Neural progenitor cell (in vitro differentiated cells): ENCODE measurements at regions not wholly inside any gene's neighbourhood (a gene's known extent, or its start where the extent isn't known, plus 50 kb on each side); places are given as distances from the start of the nearest gene placed in this dataset.

ENCODE experiments used
- DNase-seq: peaks from one replicate; pipeline ENCODE4 v3.0.0-alpha.2; 2016; ENCODE audit warnings: low spot score
- H2AFZ ChIP-seq: fragments of 200-600 bp; sonication (generic); replicated peaks from 2 replicates; pipeline ENCODE4 v1.6.1; 2016; ENCODE audit warnings: antibody characterized with exemption
- H3F3A ChIP-seq: fragments of 200-600 bp; sonication (generic); 2 replicates; pipeline ENCODE4 v1.6.1; 2016; ENCODE audit warnings: antibody characterized with exemption, low read depth
- H3K27ac ChIP-seq: fragments of 200-600 bp; sonication (generic); 2 replicates; pipeline ENCODE4 v1.5.1; 2016; ENCODE audit warnings: mild to moderate bottlenecking
- H3K27me3 ChIP-seq: fragments of 200-600 bp; sonication (generic); 2 replicates; pipeline ENCODE4 v1.6.1; 2016; ENCODE audit warnings: mild to moderate bottlenecking, moderate library complexity
- H3K36me3 ChIP-seq: fragments of 200-600 bp; sonication (generic); 2 replicates; pipeline ENCODE4 v1.5.1; 2016
- H3K4me1 ChIP-seq: fragments of 200-600 bp; sonication (generic); 2 replicates; pipeline ENCODE4 v1.6.1; 2016; ENCODE audit warnings: mixed run types
- H3K4me2 ChIP-seq: fragments of 200-600 bp; sonication (generic); 2 replicates; pipeline ENCODE4 v1.6.1; 2016
- H3K4me3 ChIP-seq: fragments of 200-600 bp; sonication (generic); 2 replicates; pipeline ENCODE4 v1.5.1; 2016
- H3K79me2 ChIP-seq: fragments of 200-600 bp; sonication (generic); 2 replicates; pipeline ENCODE4 v1.6.1; 2016; ENCODE audit warnings: low read depth
- H3K9ac ChIP-seq: fragments of 200-600 bp; sonication (generic); 2 replicates; pipeline ENCODE4 v1.6.1; 2016
- H3K9me3 ChIP-seq: fragments of 200-600 bp; sonication (generic); 2 replicates; pipeline ENCODE4 v1.5.1; 2016; ENCODE audit warnings: low read depth
- H4K20me1 ChIP-seq: fragments of 200-600 bp; sonication (generic); 2 replicates; pipeline ENCODE4 v1.6.1; 2016; ENCODE audit warnings: low read depth
- H3K27ac Mint-ChIP-seq: 3 replicates; pipeline ENCODE4 v1.8.0; 2021; ENCODE audit warnings: mixed read lengths
- H3K27me3 Mint-ChIP-seq: 2 replicates; pipeline ENCODE4 v1.8.0; 2022; ENCODE audit warnings: low read depth, mild to moderate bottlenecking, inconsistent platforms, moderate library complexity, mixed read lengths; ENCODE audit not compliant: insufficient read depth
- H3K36me3 Mint-ChIP-seq: 3 replicates; pipeline ENCODE4 v1.8.0; 2021; ENCODE audit warnings: mixed read lengths
- H3K4me1 Mint-ChIP-seq: 3 replicates; pipeline ENCODE4 v1.8.0; 2021; ENCODE audit warnings: mixed read lengths
- H3K4me3 Mint-ChIP-seq: 3 replicates; pipeline ENCODE4 v1.8.0; 2021; ENCODE audit warnings: mild to moderate bottlenecking, moderate library complexity, mixed read lengths
- H3K9me3 Mint-ChIP-seq: 3 replicates; pipeline ENCODE4 v1.8.0; 2020; ENCODE audit warnings: mixed read lengths
- EZH2 ChIP-seq: fragments of 200-600 bp; sonication (generic); IDR thresholded peaks from 2 replicates; pipeline ENCODE4 v1.6.1; 2017; ENCODE audit warnings: antibody characterized with exemption, mild to moderate bottlenecking, moderate library complexity
- EZH2phosphoT487 ChIP-seq: fragments of 200-600 bp; sonication (generic); IDR thresholded peaks from 2 replicates; pipeline ENCODE4 v1.6.1; 2017; ENCODE audit warnings: antibody characterized with exemption
- TF ChIP-seq, protein P1 (sequence below): fragments of 200-600 bp; sonication (generic); IDR thresholded peaks from 2 replicates; pipeline ENCODE4 v1.5.1; 2017; ENCODE audit warnings: antibody characterized with exemption, mild to moderate bottlenecking

DNA sequence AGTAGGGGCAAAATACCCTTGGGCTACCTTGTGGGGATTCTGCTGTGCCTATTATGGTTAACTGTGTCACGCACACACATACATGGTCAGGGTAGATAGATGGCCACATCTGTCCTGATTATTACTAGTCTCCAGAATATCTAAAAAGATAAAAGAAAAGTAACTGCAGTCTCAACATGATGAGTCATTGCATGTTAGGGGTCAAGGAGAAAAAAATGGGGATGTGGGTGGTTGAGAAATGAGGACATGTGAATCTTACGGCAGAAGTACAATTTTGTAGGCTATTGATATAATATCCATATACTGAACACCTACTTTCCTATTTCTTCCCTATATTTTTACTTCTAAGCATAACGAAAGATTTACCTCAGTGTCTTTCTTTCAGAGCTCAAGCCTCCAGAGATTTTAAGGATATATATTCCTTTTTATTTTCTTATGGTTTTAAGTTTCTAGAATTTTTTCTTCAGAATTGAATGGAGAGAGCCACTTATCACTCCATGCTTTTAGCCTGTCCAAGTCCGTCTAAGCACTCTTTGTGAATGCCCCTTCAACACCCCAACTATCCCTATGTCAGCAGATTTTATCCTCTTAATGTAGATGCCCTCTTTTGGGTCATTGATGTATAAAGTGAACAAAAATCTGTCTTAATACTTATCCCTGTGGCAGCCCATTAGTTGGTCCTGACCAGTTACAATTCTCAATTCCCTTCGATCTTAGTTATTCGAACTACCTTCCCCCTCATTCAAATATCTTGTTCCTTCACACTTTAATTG, 642.2 kb downstream of the IQCM start:
- H3K27ac ChIP-seq: no peak overlapping the region
- no peaks in the 10 kb centered on the region for H3K36me3 Mint-ChIP-seq

DNA sequence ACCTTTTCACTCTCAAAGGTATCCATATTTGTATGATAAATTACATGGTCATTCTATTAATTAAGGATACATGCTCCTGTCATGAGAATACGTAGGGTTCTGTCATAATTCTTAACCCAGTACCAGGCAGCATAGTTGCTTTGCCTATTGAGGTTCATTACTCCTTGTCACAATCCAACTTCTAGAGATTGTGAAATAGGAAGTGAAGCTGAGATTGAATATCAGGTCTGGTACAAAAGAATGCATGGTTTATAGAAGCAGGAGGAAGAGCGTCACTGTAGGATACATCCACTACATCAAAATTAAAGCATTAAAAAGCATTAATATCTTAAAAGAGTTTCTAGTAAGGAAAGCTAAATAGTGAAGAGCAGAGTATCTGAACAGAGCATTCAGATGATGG, 647.0 kb downstream of the IQCM start:
- no peaks in the 10 kb centered on the region for H3K27me3 ChIP-seq
- no peak overlapping the region for H2AFZ ChIP-seq
- H3K9ac ChIP-seq: no peak overlapping the region
- peaks cover 26% of the 10 kb centered on the region for H3K4me1 ChIP-seq
- H3K4me1 Mint-ChIP-seq: peaks cover 15% of the 10 kb centered on the region
- H3K79me2 ChIP-seq: no peaks in the 10 kb centered on the region
- H3K4me3 ChIP-seq: no peak overlapping the region
- TF ChIP-seq, protein P1, sequence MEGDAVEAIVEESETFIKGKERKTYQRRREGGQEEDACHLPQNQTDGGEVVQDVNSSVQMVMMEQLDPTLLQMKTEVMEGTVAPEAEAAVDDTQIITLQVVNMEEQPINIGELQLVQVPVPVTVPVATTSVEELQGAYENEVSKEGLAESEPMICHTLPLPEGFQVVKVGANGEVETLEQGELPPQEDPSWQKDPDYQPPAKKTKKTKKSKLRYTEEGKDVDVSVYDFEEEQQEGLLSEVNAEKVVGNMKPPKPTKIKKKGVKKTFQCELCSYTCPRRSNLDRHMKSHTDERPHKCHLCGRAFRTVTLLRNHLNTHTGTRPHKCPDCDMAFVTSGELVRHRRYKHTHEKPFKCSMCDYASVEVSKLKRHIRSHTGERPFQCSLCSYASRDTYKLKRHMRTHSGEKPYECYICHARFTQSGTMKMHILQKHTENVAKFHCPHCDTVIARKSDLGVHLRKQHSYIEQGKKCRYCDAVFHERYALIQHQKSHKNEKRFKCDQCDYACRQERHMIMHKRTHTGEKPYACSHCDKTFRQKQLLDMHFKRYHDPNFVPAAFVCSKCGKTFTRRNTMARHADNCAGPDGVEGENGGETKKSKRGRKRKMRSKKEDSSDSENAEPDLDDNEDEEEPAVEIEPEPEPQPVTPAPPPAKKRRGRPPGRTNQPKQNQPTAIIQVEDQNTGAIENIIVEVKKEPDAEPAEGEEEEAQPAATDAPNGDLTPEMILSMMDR: no peak
- TF ChIP-seq EZH2phosphoT487: no peak
- no peak overlapping the region for H3K4me2 ChIP-seq
- H3K9me3 ChIP-seq: no peaks in the 10 kb centered on the region
- no peak overlapping the region for H3K27ac ChIP-seq
- H3K36me3 ChIP-seq: no peaks in the 10 kb centered on the region
- H3K27me3 Mint-ChIP-seq: no peaks in the 10 kb centered on the region
- no peak overlapping the region for H3K4me3 Mint-ChIP-seq
- no peaks in the 10 kb centered on the region for H4K20me1 ChIP-seq
- no peaks in the 10 kb centered on the region for H3K36me3 Mint-ChIP-seq
- H3K9me3 Mint-ChIP-seq: no peaks in the 10 kb centered on the region
- H3F3A ChIP-seq: peaks cover 8% of the 10 kb centered on the region
- no peak overlapping the region for H3K27ac Mint-ChIP-seq
- DNase-seq: no peak

More for the DNA sequence above, 642.2 kb downstream of the IQCM start:
- no peaks in the 10 kb centered on the region for H3K4me1 ChIP-seq
- no peaks in the 10 kb centered on the region for H3F3A ChIP-seq
- no peak for DNase-seq
- H3K4me3 ChIP-seq: no peak overlapping the region
- H3K9me3 Mint-ChIP-seq: peaks cover 2% of the 10 kb centered on the region
- H2AFZ ChIP-seq: no peak overlapping the region
- H3K27ac Mint-ChIP-seq: no peak overlapping the region
- no peaks in the 10 kb centered on the region for H3K4me1 Mint-ChIP-seq
- no peaks in the 10 kb centered on the region for H3K9me3 ChIP-seq
- H3K27me3 Mint-ChIP-seq: no peaks in the 10 kb centered on the region
- no peaks in the 10 kb centered on the region for H3K79me2 ChIP-seq
- H3K27me3 ChIP-seq: no peaks in the 10 kb centered on the region
- TF ChIP-seq, protein P1: no peak
- TF ChIP-seq EZH2phosphoT487: no peak
- TF ChIP-seq EZH2: no peak
- no peak overlapping the region for H3K4me3 Mint-ChIP-seq
- no peak overlapping the region for H3K4me2 ChIP-seq
- no peaks in the 10 kb centered on the region for H3K36me3 ChIP-seq
- H4K20me1 ChIP-seq: no peaks in the 10 kb centered on the region
- no peak overlapping the region for H3K9ac ChIP-seq

DNA sequence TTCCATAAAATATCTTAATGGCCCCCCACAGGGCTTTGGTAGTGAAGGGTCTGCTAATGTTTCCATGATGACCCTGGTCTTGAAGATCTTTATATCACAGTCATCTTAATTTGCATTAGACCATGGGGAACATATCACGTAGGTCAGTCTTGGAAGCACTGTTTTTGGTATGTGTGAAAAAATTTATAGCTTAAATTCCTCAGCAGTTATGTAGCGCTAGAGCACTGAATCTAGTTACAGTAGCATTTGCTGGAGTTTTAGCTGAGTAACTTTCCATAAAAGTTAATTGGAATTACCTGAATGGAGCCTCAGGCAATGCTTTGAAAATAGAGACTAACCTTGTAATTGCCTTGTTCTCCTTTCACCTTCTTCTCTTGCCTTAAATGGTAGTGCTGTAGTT, 648.8 kb downstream of the IQCM start:
- peaks cover 32% of the 10 kb centered on the region for H3K4me1 ChIP-seq
- no peaks in the 10 kb centered on the region for H3K79me2 ChIP-seq
- H3K27ac Mint-ChIP-seq: no peak overlapping the region
- DNase-seq: no peak
- no peak overlapping the region for H3K4me2 ChIP-seq
- no peaks in the 10 kb centered on the region for H3K36me3 ChIP-seq
- no peak overlapping the region for H3K4me3 ChIP-seq
- no peak overlapping the region for H3K4me3 Mint-ChIP-seq
- peaks cover 15% of the 10 kb centered on the region for H3K4me1 Mint-ChIP-seq
- peaks cover 8% of the 10 kb centered on the region for H3F3A ChIP-seq
- no peaks in the 10 kb centered on the region for H3K9me3 Mint-ChIP-seq
- no peak overlapping the region for H3K9ac ChIP-seq
- no peaks in the 10 kb centered on the region for H3K27me3 ChIP-seq
- H3K27ac ChIP-seq: no peak overlapping the region
- H3K36me3 Mint-ChIP-seq: no peaks in the 10 kb centered on the region
- TF ChIP-seq, protein P1: no peak
- TF ChIP-seq EZH2phosphoT487: no peak
- TF ChIP-seq EZH2: no peak
- no peaks in the 10 kb centered on the region for H3K9me3 ChIP-seq
- H2AFZ ChIP-seq: no peak overlapping the region
- H3K27me3 Mint-ChIP-seq: no peaks in the 10 kb centered on the region
- H4K20me1 ChIP-seq: no peaks in the 10 kb centered on the region
